ENCODE measurements at regions not wholly inside any gene's neighbourhood (a gene's known extent, or its start where the extent isn't known, plus 50 kb on each side); places are given as distances from the start of the nearest gene placed in this dataset.

DNA sequence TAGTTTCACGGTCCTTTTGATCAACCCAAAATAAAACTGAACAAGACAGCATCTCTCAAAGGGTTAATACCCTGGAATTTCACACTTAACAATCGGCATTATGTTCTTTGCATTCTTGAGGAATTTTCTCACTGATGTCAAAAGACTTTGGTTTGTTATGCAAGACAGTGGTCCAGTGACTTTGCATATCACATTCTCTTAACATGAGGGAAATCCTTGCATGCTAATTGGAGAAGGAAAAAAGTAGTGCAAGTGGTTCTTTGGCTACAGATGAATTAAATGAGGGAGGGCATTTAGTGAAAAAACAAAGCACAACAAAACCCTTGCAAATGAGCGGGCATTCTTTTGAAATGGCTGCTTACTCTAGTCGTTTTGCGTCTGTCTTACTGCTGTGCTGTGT is 105.1 kb upstream of the LIMCH1 start:
- TF ChIP-seq, protein P1, sequence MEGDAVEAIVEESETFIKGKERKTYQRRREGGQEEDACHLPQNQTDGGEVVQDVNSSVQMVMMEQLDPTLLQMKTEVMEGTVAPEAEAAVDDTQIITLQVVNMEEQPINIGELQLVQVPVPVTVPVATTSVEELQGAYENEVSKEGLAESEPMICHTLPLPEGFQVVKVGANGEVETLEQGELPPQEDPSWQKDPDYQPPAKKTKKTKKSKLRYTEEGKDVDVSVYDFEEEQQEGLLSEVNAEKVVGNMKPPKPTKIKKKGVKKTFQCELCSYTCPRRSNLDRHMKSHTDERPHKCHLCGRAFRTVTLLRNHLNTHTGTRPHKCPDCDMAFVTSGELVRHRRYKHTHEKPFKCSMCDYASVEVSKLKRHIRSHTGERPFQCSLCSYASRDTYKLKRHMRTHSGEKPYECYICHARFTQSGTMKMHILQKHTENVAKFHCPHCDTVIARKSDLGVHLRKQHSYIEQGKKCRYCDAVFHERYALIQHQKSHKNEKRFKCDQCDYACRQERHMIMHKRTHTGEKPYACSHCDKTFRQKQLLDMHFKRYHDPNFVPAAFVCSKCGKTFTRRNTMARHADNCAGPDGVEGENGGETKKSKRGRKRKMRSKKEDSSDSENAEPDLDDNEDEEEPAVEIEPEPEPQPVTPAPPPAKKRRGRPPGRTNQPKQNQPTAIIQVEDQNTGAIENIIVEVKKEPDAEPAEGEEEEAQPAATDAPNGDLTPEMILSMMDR (IDR thresholded peaks at IDR 0.05): no peak
- TF ChIP-seq ZFX (IDR thresholded peaks at IDR 0.05; ENCODE audit: borderline replicate concordance): no peak
